ENCODE measurements at regions not wholly inside any gene's neighbourhood (a gene's known extent, or its start where the extent isn't known, plus 50 kb on each side); places are given as distances from the start of the nearest gene placed in this dataset.
"Not testable (repeated sequence)": the region's sequence is repeated elsewhere in the genome, so short reads cannot be mapped to it uniquely, and the experiment has no call there.

DNA sequence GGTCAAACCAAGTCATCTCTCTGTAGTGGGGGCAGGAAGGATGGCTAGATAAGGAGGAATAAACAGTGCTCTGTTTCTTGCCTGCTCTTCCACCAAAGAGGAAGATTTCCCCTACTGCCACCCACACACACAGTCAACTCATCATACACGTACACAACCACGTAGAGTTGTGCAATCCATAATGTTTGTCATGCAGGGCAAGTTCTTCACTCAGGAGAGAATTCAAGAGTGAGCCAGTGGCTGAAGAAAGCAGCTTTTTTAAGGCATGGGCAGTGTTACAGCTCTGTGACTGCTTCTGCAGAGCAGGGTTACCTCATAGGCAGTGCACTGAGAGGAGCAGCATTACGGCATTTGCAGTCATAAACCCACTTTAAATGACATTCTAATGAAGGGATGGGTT is 283.0 kb downstream of the RND3 start:
- BruUV-seq (replicated peaks) = no TSS peak

DNA sequence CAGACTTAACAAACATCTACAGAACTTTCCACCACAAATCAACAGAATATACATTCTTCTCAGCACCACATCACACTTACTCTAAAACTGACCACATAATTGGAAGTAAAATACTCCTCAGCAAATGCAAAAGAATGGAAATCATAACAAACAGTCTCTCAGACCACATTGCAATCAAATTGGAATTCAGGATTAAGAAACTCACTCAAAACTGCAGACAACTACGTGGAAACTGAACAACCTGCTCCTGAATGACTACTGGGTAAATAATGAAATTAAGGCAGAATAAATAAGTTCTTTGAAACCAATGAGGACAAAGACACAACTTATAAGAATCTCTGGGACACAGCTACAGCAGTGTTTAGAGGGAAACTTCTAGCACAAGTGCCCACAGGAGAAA is 292.7 kb downstream of the RND3 start:
- CTCF ChIA-PET = not testable (repeated sequence)

More for the DNA sequence above, 283.0 kb downstream of the RND3 start:
- in situ Hi-C loops (cut with HindIII; ENCODE audit: low pct_unique_long_range_greater_than_20kb, low sequenced_read_pairs) = no loop called here
- no peak overlapping the region for H3K4me3 ChIP-seq (ENCODE audit: low read depth in 2 of 2, low read length in 2 of 2)
- no peaks in the 10 kb centered on the region for H3K36me3 ChIP-seq (ENCODE audit: control insufficient read depth, insufficient read depth, low read length)
- DNase-seq (ENCODE audit: low read depth, low spot score) (no peak), ATAC-seq (no peak)
- TF ChIP-seq, protein P1, sequence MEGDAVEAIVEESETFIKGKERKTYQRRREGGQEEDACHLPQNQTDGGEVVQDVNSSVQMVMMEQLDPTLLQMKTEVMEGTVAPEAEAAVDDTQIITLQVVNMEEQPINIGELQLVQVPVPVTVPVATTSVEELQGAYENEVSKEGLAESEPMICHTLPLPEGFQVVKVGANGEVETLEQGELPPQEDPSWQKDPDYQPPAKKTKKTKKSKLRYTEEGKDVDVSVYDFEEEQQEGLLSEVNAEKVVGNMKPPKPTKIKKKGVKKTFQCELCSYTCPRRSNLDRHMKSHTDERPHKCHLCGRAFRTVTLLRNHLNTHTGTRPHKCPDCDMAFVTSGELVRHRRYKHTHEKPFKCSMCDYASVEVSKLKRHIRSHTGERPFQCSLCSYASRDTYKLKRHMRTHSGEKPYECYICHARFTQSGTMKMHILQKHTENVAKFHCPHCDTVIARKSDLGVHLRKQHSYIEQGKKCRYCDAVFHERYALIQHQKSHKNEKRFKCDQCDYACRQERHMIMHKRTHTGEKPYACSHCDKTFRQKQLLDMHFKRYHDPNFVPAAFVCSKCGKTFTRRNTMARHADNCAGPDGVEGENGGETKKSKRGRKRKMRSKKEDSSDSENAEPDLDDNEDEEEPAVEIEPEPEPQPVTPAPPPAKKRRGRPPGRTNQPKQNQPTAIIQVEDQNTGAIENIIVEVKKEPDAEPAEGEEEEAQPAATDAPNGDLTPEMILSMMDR (IDR thresholded peaks at IDR 0.05) = no peak
- no peak for TF ChIP-seq POLR2AphosphoS5 (IDR thresholded peaks at IDR 0.05; ENCODE audit: low read depth, low read length)
- TF ChIP-seq TCF7L2 (IDR thresholded peaks at IDR 0.05; ENCODE audit: low read depth, low read length) = no peak
- TF ChIP-seq, protein P2, sequence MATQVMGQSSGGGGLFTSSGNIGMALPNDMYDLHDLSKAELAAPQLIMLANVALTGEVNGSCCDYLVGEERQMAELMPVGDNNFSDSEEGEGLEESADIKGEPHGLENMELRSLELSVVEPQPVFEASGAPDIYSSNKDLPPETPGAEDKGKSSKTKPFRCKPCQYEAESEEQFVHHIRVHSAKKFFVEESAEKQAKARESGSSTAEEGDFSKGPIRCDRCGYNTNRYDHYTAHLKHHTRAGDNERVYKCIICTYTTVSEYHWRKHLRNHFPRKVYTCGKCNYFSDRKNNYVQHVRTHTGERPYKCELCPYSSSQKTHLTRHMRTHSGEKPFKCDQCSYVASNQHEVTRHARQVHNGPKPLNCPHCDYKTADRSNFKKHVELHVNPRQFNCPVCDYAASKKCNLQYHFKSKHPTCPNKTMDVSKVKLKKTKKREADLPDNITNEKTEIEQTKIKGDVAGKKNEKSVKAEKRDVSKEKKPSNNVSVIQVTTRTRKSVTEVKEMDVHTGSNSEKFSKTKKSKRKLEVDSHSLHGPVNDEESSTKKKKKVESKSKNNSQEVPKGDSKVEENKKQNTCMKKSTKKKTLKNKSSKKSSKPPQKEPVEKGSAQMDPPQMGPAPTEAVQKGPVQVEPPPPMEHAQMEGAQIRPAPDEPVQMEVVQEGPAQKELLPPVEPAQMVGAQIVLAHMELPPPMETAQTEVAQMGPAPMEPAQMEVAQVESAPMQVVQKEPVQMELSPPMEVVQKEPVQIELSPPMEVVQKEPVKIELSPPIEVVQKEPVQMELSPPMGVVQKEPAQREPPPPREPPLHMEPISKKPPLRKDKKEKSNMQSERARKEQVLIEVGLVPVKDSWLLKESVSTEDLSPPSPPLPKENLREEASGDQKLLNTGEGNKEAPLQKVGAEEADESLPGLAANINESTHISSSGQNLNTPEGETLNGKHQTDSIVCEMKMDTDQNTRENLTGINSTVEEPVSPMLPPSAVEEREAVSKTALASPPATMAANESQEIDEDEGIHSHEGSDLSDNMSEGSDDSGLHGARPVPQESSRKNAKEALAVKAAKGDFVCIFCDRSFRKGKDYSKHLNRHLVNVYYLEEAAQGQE (IDR thresholded peaks at IDR 0.05; ENCODE audit: insufficient read depth in 1 of 2, low read depth in 2 of 2, low read length in 1 of 2) = no peak
- TF ChIP-seq SIN3A (IDR thresholded peaks at IDR 0.05; ENCODE audit: borderline replicate concordance, insufficient read depth, low read depth, low read length) = no peak
- intact Hi-C loops (cut with micrococcal nuclease; ENCODE audit: unreplicated experiment) = no loop called here
- ChIA-PET POLR2A (no interaction called here), CTCF (no interaction called here)
- no peaks in the 10 kb centered on the region for H3K27me3 ChIP-seq (ENCODE audit: control insufficient read depth, insufficient read depth, low read length)
- H3K27ac ChIP-seq (ENCODE audit: low read length) = no peak overlapping the region
- H3K9me3 ChIP-seq (ENCODE audit: control insufficient read depth, insufficient read depth, low read depth, low read length) = no peaks in the 10 kb centered on the region
- H3K4me1 ChIP-seq (ENCODE audit: control insufficient read depth, insufficient read depth, low read length) = no peaks in the 10 kb centered on the region; the same call in 1 of the 2 replicates

DNA sequence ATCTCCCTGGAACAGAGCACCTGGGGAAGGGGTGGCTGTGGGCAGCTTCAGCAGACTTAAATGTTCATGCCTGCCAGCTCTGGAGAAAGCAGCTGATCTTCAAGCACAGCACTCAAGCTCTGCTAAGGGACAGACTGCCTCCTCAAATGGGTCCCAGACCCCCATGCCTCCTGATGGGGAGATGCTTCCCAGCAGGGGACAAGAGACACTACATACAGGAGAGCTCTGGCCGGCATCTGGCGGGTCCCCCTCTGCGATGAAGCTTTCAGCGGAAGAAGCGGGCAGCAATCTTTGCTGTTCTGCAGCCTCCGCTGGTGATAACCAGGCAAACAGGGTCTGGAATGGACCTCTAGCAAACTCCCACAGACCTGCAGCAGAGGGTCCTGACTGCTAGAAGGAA is 294.8 kb downstream of the RND3 start:
- H3K4me1 ChIP-seq (ENCODE audit: control insufficient read depth, insufficient read depth, low read length) = peaks cover 4% of the 10 kb centered on the region; the same call in 1 of the 2 replicates
- BruUV-seq (replicated peaks) = no TSS peak
- in situ Hi-C loops (cut with HindIII; ENCODE audit: low pct_unique_long_range_greater_than_20kb, low sequenced_read_pairs) = no loop called here

More for the DNA sequence above, 292.7 kb downstream of the RND3 start:
- H3K9me3 ChIP-seq (ENCODE audit: control insufficient read depth, insufficient read depth, low read depth, low read length); DNase-seq (ENCODE audit: low read depth, low spot score); POLR2A ChIA-PET; H3K27ac ChIP-seq (ENCODE audit: low read length); H3K27me3 ChIP-seq (ENCODE audit: control insufficient read depth, insufficient read depth, low read length); ATAC-seq; H3K4me3 ChIP-seq (ENCODE audit: low read depth in 2 of 2, low read length in 2 of 2); intact Hi-C loops (cut with micrococcal nuclease; ENCODE audit: unreplicated experiment); BruUV-seq (replicated peaks); H3K4me1 ChIP-seq (ENCODE audit: control insufficient read depth, insufficient read depth, low read length); in situ Hi-C loops (cut with HindIII; ENCODE audit: low pct_unique_long_range_greater_than_20kb, low sequenced_read_pairs); H3K36me3 ChIP-seq (ENCODE audit: control insufficient read depth, insufficient read depth, low read length): not testable (repeated sequence)

More for the DNA sequence above, 294.8 kb downstream of the RND3 start:
- H3K27me3 ChIP-seq (ENCODE audit: control insufficient read depth, insufficient read depth, low read length) = no peaks in the 10 kb centered on the region
- POLR2A ChIA-PET = no interaction called here
- no peak for DNase-seq (ENCODE audit: low read depth, low spot score)
- CTCF ChIA-PET = no interaction called here
- intact Hi-C loops (cut with micrococcal nuclease; ENCODE audit: unreplicated experiment) = no loop called here
- H3K36me3 ChIP-seq (ENCODE audit: control insufficient read depth, insufficient read depth, low read length) = no peaks in the 10 kb centered on the region
- H3K4me3 ChIP-seq (ENCODE audit: low read depth in 2 of 2, low read length in 2 of 2) = no peak overlapping the region
- no peaks in the 10 kb centered on the region for H3K9me3 ChIP-seq (ENCODE audit: control insufficient read depth, insufficient read depth, low read depth, low read length)
- TF ChIP-seq, protein P1 (IDR thresholded peaks at IDR 0.05) = no peak
- TF ChIP-seq SIN3A (IDR thresholded peaks at IDR 0.05; ENCODE audit: borderline replicate concordance, insufficient read depth, low read depth, low read length) = no peak
- TF ChIP-seq, protein P2 (IDR thresholded peaks at IDR 0.05; ENCODE audit: insufficient read depth in 1 of 2, low read depth in 2 of 2, low read length in 1 of 2) = no peak
- H3K27ac ChIP-seq (ENCODE audit: low read length) = no peak overlapping the region
- no peak for ATAC-seq
